Panc1 (cell line): ENCODE measurements at regions not wholly inside any gene's neighbourhood (a gene's known extent, or its start where the extent isn't known, plus 50 kb on each side); places are given as distances from the start of the nearest gene placed in this dataset.

ENCODE experiments used
- POLR2AphosphoS5 ChIP-seq: IDR thresholded peaks from 2 replicates; pipeline ENCODE4 v1.6.1; 2012; ENCODE audit warnings: mild to moderate bottlenecking, low read depth, low read length, moderate library complexity
- SIN3A ChIP-seq: IDR thresholded peaks from 2 replicates; pipeline ENCODE4 v1.6.1; 2012; ENCODE audit warnings: low read depth, mild to moderate bottlenecking, low read length, moderate library complexity, borderline replicate concordance; ENCODE audit not compliant: insufficient read depth
- TF ChIP-seq, protein P1 (sequence below): fragments of 450-650 bp; IDR thresholded peaks from 2 replicates; pipeline ENCODE4 v1.5.1; 2017; ENCODE audit warnings: mild to moderate bottlenecking

DNA sequence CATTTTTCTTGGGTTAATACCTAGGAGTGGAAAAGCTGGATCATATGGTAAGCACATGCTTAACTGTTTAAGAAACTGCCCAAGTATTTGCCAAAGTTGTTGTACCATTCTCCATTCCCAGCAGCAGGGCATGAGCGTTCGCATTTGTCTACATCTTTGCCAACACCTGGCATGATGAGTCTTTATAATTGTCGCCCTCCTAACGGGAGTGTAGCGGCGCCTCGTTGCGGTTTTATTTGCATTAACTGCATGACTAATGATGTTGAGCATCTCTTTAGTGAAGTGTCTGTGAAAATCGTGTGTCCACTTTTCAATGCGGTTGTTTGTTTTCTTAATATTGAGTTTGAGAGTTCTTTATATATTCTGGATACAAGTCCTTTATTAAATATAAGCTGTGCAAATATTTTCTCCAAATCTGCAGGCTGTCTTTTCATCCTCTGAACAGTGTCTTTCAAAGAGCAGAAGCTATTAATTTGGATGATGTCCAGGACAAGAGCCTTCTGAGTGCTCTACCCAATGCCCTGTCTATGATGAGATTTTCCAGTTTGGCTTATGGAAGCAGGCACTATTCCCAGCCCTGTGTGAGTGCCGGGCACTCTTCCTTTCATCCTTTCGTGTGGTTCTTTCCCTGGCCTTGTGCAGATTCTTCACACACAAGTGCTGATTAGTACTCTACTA, 202.0 kb downstream of the FOXO1 start:
- TF ChIP-seq, protein P1, sequence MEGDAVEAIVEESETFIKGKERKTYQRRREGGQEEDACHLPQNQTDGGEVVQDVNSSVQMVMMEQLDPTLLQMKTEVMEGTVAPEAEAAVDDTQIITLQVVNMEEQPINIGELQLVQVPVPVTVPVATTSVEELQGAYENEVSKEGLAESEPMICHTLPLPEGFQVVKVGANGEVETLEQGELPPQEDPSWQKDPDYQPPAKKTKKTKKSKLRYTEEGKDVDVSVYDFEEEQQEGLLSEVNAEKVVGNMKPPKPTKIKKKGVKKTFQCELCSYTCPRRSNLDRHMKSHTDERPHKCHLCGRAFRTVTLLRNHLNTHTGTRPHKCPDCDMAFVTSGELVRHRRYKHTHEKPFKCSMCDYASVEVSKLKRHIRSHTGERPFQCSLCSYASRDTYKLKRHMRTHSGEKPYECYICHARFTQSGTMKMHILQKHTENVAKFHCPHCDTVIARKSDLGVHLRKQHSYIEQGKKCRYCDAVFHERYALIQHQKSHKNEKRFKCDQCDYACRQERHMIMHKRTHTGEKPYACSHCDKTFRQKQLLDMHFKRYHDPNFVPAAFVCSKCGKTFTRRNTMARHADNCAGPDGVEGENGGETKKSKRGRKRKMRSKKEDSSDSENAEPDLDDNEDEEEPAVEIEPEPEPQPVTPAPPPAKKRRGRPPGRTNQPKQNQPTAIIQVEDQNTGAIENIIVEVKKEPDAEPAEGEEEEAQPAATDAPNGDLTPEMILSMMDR, result no peak
- TF ChIP-seq SIN3A, result no peak
- TF ChIP-seq POLR2AphosphoS5, result no peak
